Endothelial cell of umbilical vein (primary cell): ENCODE measurements at regions not wholly inside any gene's neighbourhood (a gene's known extent, or its start where the extent isn't known, plus 50 kb on each side); places are given as distances from the start of the nearest gene placed in this dataset.
"Not testable (repeated sequence)": the region's sequence is repeated elsewhere in the genome, so short reads cannot be mapped to it uniquely, and the experiment has no call there.

Source experiments
- BruUV-seq: library from RNA; stranded (reverse); fragments of 400-500 nt; replicated peaks from 2 replicates; lab custom pipeline; 2021; lab: Mats Ljungman, UMichigan
- CTCF ChIA-PET: fragments of 300-600, 350-600 bp; sonication (Branson Sonifier 250); formaldehyde crosslinking; loops from one replicate; lab custom pipeline; 2021; ENCODE audit warnings: antibody characterized with exemption, inconsistent platforms; lab: Charles Lee
- POLR2A ChIA-PET: fragments of 300-600, 350-600 bp; sonication (Branson Sonifier 250); formaldehyde crosslinking; loops from one replicate; lab custom pipeline; 2021; ENCODE audit warnings: antibody characterized with exemption, inconsistent platforms; lab: Charles Lee
- DNase-seq: peaks from one replicate; pipeline ENCODE4 v3.0.0-alpha.2; 2011; ENCODE audit warnings: low read depth, low spot score
- FAIRE-seq: peaks from 2 replicates; lab custom pipeline; 2011; peaks lifted over from hg19 to GRCh38; lab: Jason Lieb, UNC
- H2AFZ ChIP-seq: 2 replicates; pipeline ENCODE4 v1.6.0; 2012; ENCODE audit warnings: low read depth, low read length, control low read depth, inconsistent platforms
- H3K27ac ChIP-seq: 2 replicates; pipeline ENCODE4 v1.5.1; 2011; ENCODE audit warnings: low read depth, mild to moderate bottlenecking, control low read depth, low read length, moderate library complexity; ENCODE audit not compliant: insufficient read depth
- H3K27me3 ChIP-seq, 2 experiments: 2 replicates each; pipeline versions ENCODE4 v1.6.0 to v1.6.1; 2011; ENCODE audit warnings: low read length in 2 of 2, mixed read lengths in 1 of 2; ENCODE audit not compliant: control insufficient read depth in 2 of 2, insufficient read depth in 2 of 2
- H3K36me3 ChIP-seq, 2 experiments: 2 replicates in 1 of 2; 3 replicates in 1 of 2; pipeline ENCODE4 v1.5.1; 2011; ENCODE audit warnings: low read length in 2 of 2, mild to moderate bottlenecking in 1 of 2, moderate library complexity in 1 of 2; ENCODE audit not compliant: control insufficient read depth in 2 of 2, insufficient read depth in 2 of 2; ENCODE audit errors: extremely low read depth in 1 of 2
- H3K4me1 ChIP-seq: 3 replicates; pipeline ENCODE4 v1.5.1; 2011; ENCODE audit warnings: mild to moderate bottlenecking, low read length; ENCODE audit not compliant: control insufficient read depth, insufficient read depth; ENCODE audit errors: extremely low read depth
- H3K4me2 ChIP-seq: 2 replicates; pipeline ENCODE4 v1.6.1; 2011; ENCODE audit warnings: low read length, control low read depth, mixed read lengths; ENCODE audit not compliant: insufficient read depth
- H3K4me3 ChIP-seq, 3 experiments: fragments of 200-600 bp in 1 of 3; sonication (generic), shearing (Covaris generic) in 1 of 3; replicated peaks in 1 of 3; 2 replicates each; pipeline ENCODE4 v1.5.1; 2011 to 2016; ENCODE audit warnings: control low read depth in 3 of 3, low read length in 3 of 3, mild to moderate bottlenecking in 2 of 3, inconsistent platforms in 1 of 3, low read depth in 1 of 3, moderate library complexity in 1 of 3; ENCODE audit not compliant: insufficient read depth in 1 of 3
- H3K79me2 ChIP-seq: 2 replicates; pipeline ENCODE4 v1.6.0; 2012; ENCODE audit warnings: low read length, inconsistent platforms; ENCODE audit not compliant: control insufficient read depth, insufficient read depth
- H3K9ac ChIP-seq: replicated peaks from 2 replicates; pipeline ENCODE3; 2011; ENCODE audit warnings: low read length, control low read depth; ENCODE audit not compliant: insufficient read depth; ENCODE audit errors: extremely low read depth
- H3K9me1 ChIP-seq: replicated peaks from 3 replicates; pipeline ENCODE4 v1.6.0; 2011; ENCODE audit warnings: mild to moderate bottlenecking, low read length; ENCODE audit not compliant: control insufficient read depth, insufficient read depth; ENCODE audit errors: extremely low read depth
- H3K9me3 ChIP-seq: replicated peaks from 2 replicates; pipeline ENCODE4 v1.5.1; 2012; ENCODE audit warnings: low read length, inconsistent platforms; ENCODE audit not compliant: control insufficient read depth, insufficient read depth
- H4K20me1 ChIP-seq: replicated peaks from 2 replicates; pipeline ENCODE3; 2011; ENCODE audit warnings: mild to moderate bottlenecking, low read length; ENCODE audit not compliant: control insufficient read depth, insufficient read depth; ENCODE audit errors: extremely low read depth
- FOS ChIP-seq: IDR thresholded peaks from 2 replicates; pipeline ENCODE4 v1.6.1; 2011; ENCODE audit warnings: mild to moderate bottlenecking, low read length, moderate library complexity, borderline replicate concordance; ENCODE audit not compliant: insufficient read depth
- GATA2 ChIP-seq: IDR thresholded peaks from 2 replicates; pipeline ENCODE4 v1.7.0; 2011; ENCODE audit warnings: low read depth, mild to moderate bottlenecking, moderate library complexity, mixed read lengths, low read length; ENCODE audit not compliant: insufficient read length, insufficient read depth
- JUN ChIP-seq: IDR thresholded peaks from 2 replicates; pipeline ENCODE4 v1.6.1; 2011; ENCODE audit warnings: borderline replicate concordance, low read depth; ENCODE audit not compliant: insufficient read length, insufficient read depth
- POLR2AphosphoS5 ChIP-seq: IDR thresholded peaks from 2 replicates; pipeline ENCODE4 v1.6.1; 2012; ENCODE audit warnings: low read depth, mild to moderate bottlenecking, control low read depth, low read length, moderate library complexity; ENCODE audit not compliant: insufficient read depth
- dilution Hi-C: fragments of 300-500 bp; cut with MboI; formaldehyde crosslinking; loops from one replicate; pipeline ENCODE4 v1.15.0; 2019; ENCODE audit warnings: low sequenced_read_pairs; ENCODE audit not compliant: extremely low pct_ligation_motif_present
- intact Hi-C: fragments of 100-400 bp; cut with micrococcal nuclease; formaldehyde crosslinking; loops from one replicate; pipeline ENCODE4 v1.10.0; 2022
- TF ChIP-seq, protein P1 (sequence below), 2 donors: IDR thresholded peaks; 1 replicate in 1 of 2; 2 replicates in 1 of 2; pipeline ENCODE4 v1.5.1; 2011; ENCODE audit warnings: low read length in 2 of 2, mild to moderate bottlenecking in 2 of 2, moderate library complexity in 2 of 2, control low read depth in 1 of 2, inconsistent platforms in 1 of 2, low read depth in 1 of 2; ENCODE audit not compliant: insufficient read depth in 1 of 2; ENCODE audit errors: extremely low read depth in 1 of 2

DNA sequence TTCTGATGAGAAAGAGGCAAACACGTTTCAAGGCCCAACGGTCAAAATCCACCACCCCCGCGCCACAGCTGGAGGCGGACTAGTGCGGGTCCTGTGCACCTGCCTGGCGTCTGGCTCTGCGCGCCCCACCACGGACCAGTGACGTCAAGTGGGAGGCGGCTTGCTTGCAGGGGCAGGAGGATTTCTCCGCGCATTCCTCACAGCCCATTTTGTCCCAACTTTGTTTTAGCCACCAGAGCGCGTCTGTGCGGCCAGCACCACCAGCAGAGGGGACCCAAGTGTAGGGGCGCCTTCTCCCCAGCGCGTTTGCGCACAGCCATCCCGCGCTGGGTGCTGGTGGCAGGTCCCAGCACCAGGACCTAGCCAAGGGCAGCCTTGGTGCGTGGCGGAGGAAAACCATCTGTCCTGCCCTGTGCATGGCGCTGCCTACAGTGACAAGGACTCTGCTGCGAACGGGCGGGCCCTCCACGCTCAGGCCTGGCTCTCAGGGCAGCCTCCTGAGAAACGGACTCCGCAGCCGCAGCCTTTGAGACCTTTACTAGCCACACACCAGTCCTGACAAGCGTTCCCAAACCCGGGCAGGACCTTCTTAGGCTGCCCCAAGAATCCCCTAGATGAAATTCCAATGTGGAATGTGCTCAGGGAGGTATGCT is 194.8 kb upstream of the EXOC2 start:
- DNase-seq, result no peak
- ChIA-PET CTCF (no interaction called here), POLR2A (no interaction called here)
- Histone ChIP-seq H3K36me3 (no peaks in the 10 kb centered on the region), H3K4me1 (no peaks in the 10 kb centered on the region), H3K4me3 (no peak overlapping the region), H3K9ac (no peak overlapping the region), H3K79me2 (no peaks in the 10 kb centered on the region), H3K27me3 (no peaks in the 10 kb centered on the region), H3K9me1 (no peaks in the 10 kb centered on the region), H3K4me2 (no peak overlapping the region), H4K20me1 (no peaks in the 10 kb centered on the region), H3K27ac (no peak overlapping the region), H2AFZ (no peak overlapping the region), H3K9me3 (no peaks in the 10 kb centered on the region)
- TF ChIP-seq, protein P1, sequence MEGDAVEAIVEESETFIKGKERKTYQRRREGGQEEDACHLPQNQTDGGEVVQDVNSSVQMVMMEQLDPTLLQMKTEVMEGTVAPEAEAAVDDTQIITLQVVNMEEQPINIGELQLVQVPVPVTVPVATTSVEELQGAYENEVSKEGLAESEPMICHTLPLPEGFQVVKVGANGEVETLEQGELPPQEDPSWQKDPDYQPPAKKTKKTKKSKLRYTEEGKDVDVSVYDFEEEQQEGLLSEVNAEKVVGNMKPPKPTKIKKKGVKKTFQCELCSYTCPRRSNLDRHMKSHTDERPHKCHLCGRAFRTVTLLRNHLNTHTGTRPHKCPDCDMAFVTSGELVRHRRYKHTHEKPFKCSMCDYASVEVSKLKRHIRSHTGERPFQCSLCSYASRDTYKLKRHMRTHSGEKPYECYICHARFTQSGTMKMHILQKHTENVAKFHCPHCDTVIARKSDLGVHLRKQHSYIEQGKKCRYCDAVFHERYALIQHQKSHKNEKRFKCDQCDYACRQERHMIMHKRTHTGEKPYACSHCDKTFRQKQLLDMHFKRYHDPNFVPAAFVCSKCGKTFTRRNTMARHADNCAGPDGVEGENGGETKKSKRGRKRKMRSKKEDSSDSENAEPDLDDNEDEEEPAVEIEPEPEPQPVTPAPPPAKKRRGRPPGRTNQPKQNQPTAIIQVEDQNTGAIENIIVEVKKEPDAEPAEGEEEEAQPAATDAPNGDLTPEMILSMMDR (IDR thresholded peaks at IDR 0.05; ENCODE audit: extremely low read depth in 1 of 2, insufficient read depth in 1 of 2, low read depth in 1 of 2, low read length in 2 of 2), result no peak
- TF ChIP-seq JUN (no peak), GATA2 (no peak), POLR2AphosphoS5 (no peak), FOS (no peak)
- no peak for FAIRE-seq
- no TSS peak for BruUV-seq
- dilution Hi-C loops, result no loop called here
- intact Hi-C loops, result no loop called here

DNA sequence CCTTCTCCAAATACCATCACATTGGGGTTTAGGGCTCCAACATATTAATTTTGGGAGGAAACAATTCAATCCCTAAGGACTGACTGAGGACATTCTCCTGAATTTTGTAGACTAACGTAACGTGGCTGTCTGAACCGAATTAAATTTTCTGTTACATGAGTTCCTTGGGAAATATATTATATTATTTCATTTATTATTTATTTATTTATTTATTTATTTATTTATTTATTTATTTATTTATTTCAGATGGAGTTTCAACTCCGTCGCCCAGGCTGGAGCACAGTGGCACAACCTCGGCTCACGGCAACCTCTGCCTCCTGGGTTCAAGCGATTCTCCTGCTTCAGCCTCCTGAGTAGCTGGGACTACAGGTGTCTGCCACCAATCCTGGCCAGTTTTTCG is 193.2 kb upstream of the EXOC2 start:
- H3K9ac ChIP-seq, POLR2A ChIA-PET, DNase-seq, H3K9me3 ChIP-seq, CTCF ChIA-PET, H3K9me1 ChIP-seq, H3K27me3 ChIP-seq, H3K4me3 ChIP-seq, dilution Hi-C loops, H3K36me3 ChIP-seq, FAIRE-seq, intact Hi-C loops, H3K79me2 ChIP-seq, H3K27ac ChIP-seq, H3K4me1 ChIP-seq, H3K4me2 ChIP-seq, BruUV-seq, H4K20me1 ChIP-seq, H2AFZ ChIP-seq: not testable (repeated sequence)
